HuH-7.5 (cell line): ENCODE measurements at regions not wholly inside any gene's neighbourhood (a gene's known extent, or its start where the extent isn't known, plus 50 kb on each side); places are given as distances from the start of the nearest gene placed in this dataset.

ENCODE experiments used
- DNase-seq: peaks from one replicate; pipeline ENCODE4 v3.0.0; 2011; ENCODE audit warnings: low spot score

DNA sequence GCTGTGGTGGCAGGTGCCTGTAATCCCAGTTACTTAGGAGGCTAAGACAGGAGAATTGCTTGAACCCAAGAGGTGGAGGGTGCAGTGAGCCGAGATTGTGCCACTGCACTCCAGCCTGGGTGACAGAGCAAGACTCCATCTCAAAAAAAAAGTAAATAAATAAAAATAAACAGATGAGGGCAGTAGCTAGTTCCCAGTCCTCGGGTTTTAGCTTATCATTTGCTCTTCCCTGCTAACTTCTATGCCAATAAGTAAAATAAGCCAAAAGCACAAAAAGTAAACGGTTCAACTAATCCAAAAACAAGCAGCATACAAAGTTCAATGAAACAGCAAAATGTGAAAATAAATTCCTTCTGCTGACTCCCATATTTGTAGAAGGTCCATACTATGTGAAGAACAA lies 133.0 kb upstream of the TMCC3 start:
- DNase-seq, result no peak

DNA sequence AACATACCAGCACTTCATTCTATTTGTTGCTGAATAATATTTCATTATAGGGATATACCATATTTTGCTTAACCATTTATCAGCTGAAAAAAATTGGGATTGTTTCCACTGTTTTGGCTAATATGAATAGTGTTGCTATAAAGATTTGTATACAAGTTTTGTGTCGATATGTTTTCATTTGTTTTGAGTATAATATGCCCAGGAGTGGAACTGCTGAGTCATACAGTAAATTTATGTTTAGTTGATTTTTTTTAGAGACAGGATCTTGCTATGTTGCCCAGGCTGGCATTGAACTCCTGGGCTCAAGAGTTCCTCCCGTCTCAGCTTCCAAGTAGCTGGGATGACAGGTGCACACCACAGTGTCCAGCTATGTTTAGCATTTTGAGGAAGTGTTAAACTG lies 131.5 kb upstream of the TMCC3 start:
- DNase-seq, result no peak

DNA sequence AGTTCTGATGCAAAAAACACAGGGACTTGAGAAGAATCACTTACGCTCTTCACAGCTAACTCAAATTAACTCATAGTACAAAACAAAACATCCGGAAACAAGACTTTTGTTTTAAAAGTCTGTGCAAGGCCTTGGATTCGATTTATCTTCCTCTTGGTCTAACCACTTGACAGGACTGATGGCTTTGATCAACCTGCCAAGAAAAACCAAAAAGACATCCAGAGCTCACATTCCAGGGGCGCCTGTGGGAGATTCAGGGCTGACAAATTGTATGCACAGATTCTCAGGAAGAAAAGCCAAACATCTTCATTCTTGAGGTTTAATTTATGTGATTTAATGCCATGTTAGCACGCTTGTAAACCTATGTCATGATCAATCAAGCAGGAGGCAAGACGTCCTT lies 129.1 kb upstream of the TMCC3 start:
- no peak for DNase-seq

DNA sequence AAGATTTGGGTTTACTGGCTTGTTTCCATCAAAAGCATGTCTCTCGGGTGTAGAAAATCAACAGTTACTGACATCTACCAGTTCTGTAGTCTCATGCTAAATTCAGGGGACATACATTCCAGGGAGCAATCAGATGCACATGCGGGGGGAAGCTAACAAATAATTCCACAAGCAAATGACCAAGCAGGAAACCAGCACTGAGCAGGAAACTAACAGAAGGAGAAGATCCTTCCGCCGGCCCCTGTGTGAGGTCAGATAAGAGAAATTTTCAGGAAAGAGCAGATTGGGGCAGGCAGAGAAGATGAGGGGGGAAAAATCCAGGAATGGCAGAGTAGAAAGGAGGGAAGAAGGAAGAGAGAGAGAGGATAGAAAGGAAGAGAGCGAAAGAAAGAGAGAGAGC lies 127.6 kb upstream of the TMCC3 start:
- DNase-seq, result no peak

DNA sequence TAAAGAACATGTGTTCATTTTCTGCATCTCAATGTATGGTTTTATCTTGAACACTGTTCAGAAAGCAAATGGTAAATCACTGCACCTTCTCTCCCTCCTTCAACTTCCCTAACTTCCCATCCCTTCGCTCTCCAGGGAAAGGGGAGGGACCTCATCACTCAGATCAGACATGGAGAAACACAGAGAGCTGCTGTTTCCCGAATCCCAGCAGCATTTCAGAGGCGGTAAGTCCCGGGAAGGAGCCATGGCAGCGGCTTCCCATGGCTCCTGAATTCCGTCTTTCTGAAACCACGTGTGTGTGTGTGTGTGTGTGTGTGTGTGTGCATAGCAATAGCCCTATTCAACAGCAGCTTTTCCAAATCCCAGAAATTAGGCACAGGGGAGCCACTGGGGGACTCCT lies 125.4 kb upstream of the TMCC3 start:
- no peak for DNase-seq

DNA sequence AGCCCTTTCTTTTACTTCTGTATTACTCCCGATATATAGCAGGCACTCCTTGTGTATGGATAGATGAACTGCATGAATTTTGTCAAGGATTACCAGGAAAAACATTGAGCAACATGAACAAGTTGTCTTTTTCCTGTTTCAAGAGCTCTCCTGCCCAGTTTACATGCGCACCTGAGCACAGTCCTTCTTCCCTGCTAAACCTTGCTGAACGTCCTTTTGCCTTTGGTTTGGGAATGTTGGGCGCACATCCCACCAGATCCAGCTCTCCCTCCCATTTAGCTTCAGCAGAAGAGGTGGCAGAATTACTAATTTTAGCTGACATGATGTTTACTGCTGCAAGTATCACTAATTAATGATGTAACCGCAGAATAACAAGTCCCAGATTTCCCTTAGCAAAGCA lies 121.4 kb upstream of the TMCC3 start:
- DNase-seq, result no peak

DNA sequence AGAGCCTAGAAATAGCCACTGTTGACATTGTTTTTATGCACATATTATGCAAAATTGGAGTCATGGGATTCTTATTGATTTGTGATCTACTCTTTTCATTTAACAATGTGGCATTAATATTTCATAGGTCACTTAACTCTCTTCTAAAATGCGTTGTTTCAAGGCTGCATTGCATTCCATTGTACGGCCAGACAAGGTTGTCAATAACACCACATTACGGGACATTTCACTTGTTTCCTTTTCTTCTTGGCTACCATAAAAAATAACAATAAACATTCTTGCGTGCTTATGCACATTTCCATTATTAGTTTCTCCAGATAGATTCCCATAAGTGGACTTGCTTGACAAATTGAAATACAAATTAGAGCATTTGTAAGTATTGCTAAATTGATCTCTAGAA lies 120.8 kb upstream of the TMCC3 start:
- DNase-seq, result no peak

DNA sequence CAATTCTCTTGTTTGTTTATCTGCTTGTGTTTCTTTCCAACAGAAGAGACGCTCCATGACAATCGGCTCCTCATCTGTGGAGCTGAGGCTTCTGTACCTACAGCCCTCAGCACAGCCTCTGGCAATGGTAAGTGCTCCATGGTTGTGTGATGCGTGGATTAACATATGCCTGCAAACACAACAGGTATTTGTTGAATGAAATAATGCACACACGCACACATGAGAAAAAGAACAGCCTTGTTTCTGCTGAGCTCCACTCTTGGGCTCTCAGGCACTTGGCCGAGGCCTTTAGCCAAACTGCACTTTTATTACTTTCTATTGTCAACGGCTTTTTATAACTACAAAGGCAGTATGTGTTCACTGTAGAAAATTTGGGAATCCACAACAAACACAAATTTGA lies 120.4 kb upstream of the TMCC3 start:
- no peak for DNase-seq

DNA sequence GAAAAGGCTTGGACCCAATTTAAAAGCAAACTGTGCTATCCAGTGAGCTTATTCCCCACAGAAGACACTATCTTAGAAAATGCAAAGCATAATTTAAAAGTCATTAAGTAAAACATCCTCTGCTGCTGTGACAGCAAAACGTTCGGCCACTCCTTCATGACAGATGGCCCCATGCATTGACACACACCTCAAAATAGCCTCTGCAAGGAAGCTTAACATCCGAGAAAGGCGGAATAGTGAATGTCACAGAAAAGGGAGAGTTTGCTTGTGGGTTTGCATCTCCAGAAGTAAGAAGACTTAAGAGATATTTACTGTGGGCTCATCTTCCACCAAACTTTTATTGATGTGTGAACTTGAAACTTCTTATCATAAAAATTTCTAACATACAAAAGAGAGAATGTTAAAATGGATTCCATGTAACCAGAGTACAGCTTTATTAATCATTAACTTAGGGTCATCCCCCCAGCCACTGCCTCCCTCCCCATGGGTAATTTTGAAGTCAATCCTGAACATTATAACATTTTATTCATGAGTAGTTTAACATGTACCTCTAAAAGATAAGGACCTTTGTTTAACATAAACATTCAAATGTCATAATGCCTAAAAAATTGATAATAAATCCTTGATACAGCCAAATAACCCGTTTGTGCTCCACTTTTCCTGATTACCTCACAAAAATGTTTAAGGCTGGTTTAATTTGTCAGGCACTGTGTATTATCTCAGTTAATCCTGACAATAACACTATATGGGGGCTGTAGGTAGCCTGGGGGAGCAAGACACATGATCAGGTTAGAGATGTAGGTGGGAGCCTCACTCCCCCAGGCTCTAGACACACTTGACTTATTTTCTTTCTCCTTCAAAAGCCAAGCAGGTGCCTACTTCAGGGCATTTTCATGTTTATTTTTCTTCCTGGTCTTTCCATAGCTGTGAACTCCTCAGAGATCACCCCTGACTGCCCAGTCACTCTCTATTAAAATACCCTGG lies 119.7 kb upstream of the TMCC3 start:
- no peak for DNase-seq

DNA sequence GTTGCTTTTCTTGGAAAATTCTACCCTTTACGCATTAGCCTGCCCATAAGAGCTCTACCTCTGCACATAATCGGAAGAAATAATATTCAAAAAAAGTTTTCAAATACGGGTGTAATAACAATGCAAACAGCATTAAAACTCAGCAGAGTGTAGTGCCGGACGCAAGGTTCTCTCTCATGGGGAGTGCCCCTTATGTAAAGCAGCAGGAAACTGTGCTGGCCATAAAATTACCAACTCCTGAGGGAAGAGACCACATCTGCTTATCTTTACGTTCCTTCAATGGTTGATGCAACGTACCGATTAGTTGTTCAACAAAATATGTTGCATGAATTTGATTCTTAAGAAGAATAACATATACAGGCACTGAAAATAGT lies 118.7 kb upstream of the TMCC3 start:
- DNase-seq, result no peak

DNA sequence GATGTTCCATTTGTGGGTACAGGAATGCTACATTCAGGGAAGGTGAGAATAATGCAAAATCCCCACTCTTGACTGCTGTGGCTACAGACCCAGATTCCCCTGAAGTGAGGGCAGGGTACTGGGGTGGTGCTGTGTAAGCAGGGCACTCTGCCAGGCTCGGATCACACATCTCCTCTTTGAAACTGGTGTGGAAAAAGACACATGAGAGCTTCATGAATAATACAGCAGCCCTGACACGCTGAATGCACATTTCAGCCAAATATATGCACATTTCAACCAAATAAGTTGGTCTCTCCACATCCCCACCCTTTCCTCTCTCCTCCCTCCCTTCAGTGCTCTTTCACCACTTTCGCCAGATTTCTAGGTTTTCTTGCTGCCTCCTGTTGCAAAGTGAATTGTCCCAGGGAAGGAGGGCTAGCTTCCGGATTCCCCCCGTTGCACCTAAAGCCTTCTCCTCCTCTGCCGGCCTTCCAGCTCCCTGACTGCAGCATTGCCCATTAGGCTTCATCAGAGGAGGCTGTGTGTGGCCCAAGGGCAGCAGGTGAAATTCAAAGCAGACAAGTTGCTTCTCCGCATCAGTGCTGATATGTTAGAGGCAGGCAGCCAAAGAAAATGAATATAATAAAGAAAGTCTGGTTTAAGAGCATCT lies 118.2 kb upstream of the TMCC3 start:
- no peak for DNase-seq

DNA sequence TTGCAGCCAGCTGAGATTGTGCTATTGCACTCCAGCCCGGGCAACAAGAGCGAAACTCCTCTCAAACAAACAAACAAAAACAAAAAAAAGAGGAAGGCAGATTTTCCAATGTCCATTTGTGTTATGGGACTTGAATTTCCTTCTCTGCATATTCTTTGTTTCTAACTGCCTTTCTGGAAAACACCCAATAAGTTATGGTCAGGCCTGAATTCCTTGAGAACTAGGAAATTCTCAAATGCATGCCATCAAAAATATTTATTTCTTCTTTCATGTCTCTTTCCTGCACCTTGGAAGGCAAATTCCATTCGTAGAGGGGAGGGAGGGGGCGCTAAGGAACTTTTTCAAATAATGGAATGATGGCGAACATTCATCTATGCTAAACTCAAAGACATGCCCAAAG lies 117.6 kb upstream of the TMCC3 start:
- no peak for DNase-seq

DNA sequence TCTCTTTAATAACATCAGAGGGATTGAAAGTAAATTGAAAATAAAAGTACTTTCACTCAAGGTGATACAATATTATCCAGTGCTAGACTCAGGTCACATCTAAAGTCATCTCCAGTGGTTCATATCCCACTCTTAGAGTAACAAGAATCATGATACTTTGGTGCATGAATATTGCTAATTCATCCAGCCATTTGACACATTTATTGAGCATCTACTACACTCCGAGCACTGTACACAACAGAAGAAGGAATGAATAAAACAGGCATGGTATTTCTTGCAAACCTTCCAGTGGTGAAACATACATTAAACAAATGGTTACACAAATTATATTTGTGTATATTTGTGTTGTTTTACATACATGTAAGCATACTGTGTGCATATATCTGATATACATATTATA lies 116.0 kb upstream of the TMCC3 start:
- DNase-seq, result no peak

DNA sequence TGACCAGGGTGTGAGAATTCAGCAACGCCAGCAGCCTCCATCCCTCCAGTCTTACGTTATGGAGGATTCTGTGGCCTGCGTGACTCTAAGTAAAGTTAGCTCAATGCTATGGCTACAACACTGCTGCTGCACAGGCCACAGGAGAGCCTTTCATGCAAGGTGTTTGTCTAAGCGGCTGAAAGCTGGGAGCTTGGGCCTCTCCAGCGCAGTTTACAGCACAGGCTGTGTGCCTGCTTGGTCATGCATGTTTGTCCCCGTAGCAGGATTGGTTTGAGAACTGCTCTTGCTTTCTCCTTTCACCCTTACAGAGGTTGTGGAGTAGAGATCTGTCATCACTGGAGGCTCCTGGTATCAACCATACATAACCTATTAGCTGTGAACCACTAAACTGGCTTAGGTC lies 113.1 kb upstream of the TMCC3 start:
- no peak for DNase-seq

DNA sequence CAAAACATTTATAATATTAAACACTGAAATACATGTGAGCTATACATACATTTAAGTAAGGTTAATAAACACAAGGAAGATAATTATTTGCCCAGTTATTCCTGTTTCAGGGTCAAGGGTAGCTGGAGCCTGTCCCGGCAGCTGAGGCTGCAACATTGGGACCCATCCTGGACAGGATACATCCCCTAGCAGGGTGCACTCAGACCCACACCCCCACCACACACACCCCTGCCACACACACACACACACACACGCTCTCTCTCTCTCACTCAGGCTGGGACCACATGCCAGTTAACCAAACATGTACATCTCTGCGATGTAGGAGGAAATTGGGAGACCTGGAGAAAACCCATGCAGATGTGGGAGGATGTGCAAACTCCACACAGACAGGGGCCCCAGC lies 112.6 kb upstream of the TMCC3 start:
- DNase-seq, result no peak

DNA sequence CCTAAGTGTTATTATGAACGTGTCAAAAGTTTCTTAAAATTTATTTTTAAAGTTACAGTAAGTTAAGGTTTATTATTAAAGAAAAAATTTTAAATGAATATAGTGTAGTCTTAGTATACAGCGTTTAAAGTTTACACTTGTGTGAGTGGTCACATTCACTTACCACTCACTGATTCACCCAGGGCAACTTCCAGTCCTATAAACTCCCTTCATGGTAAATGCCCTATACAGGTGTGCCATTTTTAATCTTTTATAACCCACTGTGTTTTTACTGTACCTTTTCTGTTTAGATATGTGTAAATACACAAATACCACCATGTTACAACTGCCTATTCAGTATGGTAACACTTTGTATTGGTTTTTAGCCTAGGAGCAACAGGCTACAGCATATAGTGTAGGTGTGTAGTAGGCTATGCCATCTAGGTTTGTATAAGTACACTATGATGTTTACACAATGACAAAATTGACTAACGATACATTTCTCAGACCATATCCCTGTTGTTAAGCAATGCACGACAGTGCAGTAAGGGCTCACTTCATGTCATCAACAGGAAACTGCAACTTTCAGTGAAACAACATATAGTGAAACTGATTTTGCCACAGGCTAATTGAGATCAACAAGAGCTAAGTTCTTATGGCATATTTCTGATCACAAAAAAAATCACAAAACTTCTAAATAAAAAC lies 112.0 kb upstream of the TMCC3 start:
- no peak for DNase-seq

DNA sequence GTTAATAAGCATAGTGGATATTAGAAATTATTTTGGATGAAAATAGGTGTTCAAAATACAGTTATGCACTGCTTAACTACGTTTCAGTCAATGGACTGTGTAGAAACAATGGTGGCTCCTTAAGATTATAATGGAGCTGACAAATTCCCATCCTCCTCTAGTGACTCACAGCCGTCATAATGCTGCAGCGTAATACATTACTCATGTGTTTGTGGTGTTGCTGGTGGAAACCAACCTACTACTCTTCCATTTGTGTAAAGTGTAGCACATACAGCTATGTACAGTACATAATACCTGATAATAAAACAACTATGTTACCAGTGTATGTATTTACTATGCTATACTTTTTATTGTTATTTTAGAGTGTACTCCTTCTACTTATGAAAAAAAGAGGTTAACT lies 111.2 kb upstream of the TMCC3 start:
- no peak for DNase-seq

DNA sequence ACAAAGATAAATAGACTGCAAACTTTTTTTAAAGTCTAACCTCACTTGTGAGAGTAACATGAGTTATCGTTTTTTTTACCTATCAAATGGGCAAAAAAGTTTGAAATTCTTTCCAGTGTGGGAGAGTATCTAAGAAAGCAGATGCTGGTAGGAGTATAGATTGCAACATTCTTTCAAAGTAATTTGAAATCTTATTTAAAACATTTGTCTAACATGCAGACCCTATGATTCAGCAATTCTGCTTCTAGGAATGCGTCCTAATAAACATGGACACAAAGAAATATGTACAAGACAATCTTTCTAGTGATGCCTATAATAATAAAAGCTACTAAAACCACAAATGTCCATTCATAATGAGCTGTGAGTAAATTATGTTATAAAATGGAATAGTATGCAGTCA lies 110.4 kb upstream of the TMCC3 start:
- no peak for DNase-seq

DNA sequence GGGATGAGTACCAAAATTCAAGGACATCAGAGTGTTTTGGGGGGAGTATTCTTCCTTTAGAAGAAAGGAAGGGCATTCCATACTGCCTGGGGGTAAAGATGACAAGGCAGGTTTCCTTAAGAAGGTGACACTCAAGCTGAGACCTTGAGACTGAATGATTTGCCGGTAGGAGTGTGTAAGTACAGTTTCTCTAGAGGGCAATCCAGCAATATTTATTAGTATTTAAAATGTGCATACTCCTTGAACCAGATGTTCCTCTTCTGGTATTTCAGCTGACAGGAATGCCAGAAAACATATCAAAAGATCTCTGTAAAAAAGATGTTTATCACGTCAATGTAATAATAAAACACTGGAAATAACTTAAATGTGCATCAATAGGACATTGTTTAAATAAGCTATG lies 106.4 kb upstream of the TMCC3 start:
- no peak for DNase-seq

DNA sequence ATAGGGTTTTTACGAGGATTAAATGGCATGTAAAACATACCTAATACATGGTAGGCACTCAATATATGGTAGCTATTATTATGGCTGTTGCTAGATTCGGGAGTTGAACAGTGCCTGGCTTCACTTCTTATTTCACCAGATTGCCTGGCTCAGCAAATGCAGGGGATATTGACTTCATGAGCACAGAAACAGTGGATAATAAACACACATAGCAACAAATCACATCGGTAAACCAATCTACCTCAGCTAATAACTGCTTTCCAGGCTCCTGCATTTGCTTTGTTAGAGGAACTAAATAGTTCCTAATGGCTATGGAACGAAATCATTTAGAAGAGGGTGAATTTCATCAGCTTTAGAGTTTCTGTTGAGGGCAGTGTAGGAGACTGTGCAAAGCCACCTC lies 105.2 kb upstream of the TMCC3 start:
- no peak for DNase-seq

DNA sequence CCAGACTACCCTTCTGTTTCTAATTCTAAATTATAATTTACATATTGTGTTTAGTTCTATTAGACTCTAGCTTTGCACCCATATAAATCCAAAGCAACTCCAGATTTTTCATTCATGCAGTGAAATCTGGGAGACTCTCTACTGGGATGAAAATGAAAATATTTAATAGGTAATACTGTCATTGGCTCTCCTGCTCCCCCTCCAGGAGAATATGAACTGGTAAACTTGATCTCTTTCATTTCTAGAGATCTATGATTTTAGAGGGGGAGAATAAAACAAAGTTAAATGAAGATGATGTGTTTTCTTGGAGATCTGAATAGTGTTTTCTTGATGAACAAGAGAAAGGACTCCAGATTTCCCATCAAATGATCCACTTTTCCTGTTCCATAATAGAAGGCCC lies 104.3 kb upstream of the TMCC3 start:
- no peak for DNase-seq

DNA sequence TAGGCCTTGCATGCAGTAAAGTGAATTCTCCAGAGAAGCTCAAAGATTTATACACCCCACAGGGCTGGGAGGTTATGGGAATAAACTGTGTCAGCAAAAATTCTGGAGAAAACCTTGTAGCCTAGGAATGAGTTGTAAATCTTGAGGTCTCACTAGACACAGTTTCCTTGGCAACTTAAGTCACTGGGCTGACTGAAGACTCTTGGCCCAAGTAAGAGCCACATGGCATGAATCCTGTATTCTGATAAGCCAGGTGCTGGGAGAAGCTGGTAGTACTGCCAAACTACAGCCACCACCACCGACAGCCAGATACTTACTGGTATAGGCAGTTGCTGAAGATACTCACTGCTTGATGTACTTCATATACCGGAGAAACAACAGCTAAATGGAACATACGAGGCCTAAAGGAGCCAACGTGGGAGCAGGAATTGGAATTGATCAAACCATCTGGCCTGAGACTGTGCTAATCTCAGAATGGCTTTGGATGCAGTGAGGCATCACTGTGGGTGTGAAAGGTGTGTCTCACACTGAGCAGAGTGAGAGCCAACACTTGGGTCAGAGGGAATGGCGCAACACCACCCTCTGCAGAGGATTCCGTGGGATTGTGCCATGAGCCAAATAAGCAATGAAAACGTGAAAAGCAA lies 102.8 kb upstream of the TMCC3 start:
- DNase-seq, result no peak

DNA sequence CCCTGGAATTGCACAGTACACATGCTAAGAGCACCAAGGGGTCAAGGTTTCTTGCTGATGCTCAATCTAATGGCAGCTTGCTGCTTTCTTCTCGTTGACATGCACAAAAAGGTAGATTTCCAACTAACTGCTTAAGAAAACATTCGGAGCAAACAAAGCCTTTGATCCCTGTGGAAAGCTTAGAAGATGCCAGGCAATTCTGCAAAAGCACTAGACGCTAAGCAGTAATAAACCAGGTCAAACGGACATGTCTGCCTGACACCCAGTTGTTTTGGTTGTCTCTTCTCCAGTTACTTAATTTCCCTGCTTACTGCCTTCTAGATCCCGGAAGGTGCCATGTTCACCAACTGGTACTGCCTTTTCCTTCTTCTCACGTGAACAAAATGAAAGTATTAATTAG lies 100.5 kb upstream of the TMCC3 start:
- DNase-seq, result no peak
